ENCODE measurements at regions not wholly inside any gene's neighbourhood (a gene's known extent, or its start where the extent isn't known, plus 50 kb on each side); places are given as distances from the start of the nearest gene placed in this dataset.

DNA sequence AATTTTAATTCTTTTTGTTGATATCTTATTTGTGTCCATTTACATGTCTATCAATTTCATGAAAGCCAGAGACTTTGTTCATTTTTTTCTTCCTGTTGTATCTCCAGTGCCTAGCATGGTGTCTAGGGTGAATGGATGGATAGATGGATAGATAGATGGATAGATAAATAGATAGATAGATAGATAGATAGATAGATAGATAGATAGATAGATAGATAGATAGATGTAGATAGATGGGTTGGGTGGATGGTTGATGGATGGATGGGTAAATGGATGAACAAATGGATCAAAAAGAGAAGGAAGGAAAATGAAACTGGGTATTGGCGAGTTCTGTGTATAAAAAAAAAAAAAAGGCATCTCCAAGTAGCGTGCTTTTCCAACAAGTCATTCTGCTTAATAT lies 120.5 kb downstream of the FAM124B start:
- Histone ChIP-seq H3K79me2 (ENCODE audit: control insufficient read depth, insufficient read depth, low read length) (no peaks in the 10 kb centered on the region), H2AFZ (ENCODE audit: control insufficient read depth, low read depth, low read length) (no peak overlapping the region), H3K36me3 (ENCODE audit: control insufficient read depth in 2 of 2, insufficient read depth in 2 of 2, low read length in 1 of 2) (no peaks in the 10 kb centered on the region), H3K27me3 (replicated peaks in 1 of 2; ENCODE audit: control insufficient read depth in 2 of 2, insufficient read depth in 2 of 2, low read length in 1 of 2) (no peaks in the 10 kb centered on the region; a peak in 3 of 4 replicates), H3K9ac (ENCODE audit: control insufficient read depth, insufficient read depth, low read length) (no peak overlapping the region), H3K4me2 (ENCODE audit: control insufficient read depth, insufficient read depth) (no peak overlapping the region), H3K9me3 (replicated peaks; ENCODE audit: control insufficient read depth, insufficient read depth, low read length) (no peaks in the 10 kb centered on the region), H3K4me3 (no peak overlapping the region), H4K20me1 (ENCODE audit: control insufficient read depth, insufficient read depth) (no peaks in the 10 kb centered on the region), H3K4me1 (ENCODE audit: control insufficient read depth, insufficient read depth, low read length) (no peaks in the 10 kb centered on the region), H3K27ac (ENCODE audit: control insufficient read depth, insufficient read depth) (no peak overlapping the region)
- DNase-seq (ENCODE audit: low read depth, low spot score): no peak
- intact Hi-C loops (cut with micrococcal nuclease; ENCODE audit: unreplicated experiment) (no loop called here), in situ Hi-C loops (cut with MboI) (no loop called here)
- BruUV-seq (replicated peaks): no TSS peak
- SMC1A ChIA-PET (ENCODE audit: uncharacterized antibody, unreplicated experiment): interaction anchor here (1.6 to 4.3 kb wide), 2 partner anchors 78 to 289 kb away, joined by 3 to 108 read pairs; no protein-coding TSS in a partner anchor
- TF ChIP-seq ZNF217 (IDR thresholded peaks at IDR 0.05): no peak
- no peak for TF ChIP-seq SP1 (IDR thresholded peaks at IDR 0.05; ENCODE audit: low read depth, low read length)
- no peak for TF ChIP-seq EED (IDR thresholded peaks at IDR 0.05; ENCODE audit: low read depth)
- TF ChIP-seq JUNB (IDR thresholded peaks at IDR 0.05): no peak
- no peak for TF ChIP-seq NR2C2 (IDR thresholded peaks at IDR 0.05; ENCODE audit: borderline replicate concordance, control insufficient read depth, insufficient read length, low read depth)
- no peak for TF ChIP-seq IKZF1 (conservative IDR thresholded peaks at IDR 0.05)
- TF ChIP-seq, protein P1, sequence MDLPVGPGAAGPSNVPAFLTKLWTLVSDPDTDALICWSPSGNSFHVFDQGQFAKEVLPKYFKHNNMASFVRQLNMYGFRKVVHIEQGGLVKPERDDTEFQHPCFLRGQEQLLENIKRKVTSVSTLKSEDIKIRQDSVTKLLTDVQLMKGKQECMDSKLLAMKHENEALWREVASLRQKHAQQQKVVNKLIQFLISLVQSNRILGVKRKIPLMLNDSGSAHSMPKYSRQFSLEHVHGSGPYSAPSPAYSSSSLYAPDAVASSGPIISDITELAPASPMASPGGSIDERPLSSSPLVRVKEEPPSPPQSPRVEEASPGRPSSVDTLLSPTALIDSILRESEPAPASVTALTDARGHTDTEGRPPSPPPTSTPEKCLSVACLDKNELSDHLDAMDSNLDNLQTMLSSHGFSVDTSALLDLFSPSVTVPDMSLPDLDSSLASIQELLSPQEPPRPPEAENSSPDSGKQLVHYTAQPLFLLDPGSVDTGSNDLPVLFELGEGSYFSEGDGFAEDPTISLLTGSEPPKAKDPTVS (IDR thresholded peaks at IDR 0.05; ENCODE audit: low read depth, low read length): no peak
- no peak for TF ChIP-seq CREB1 (IDR thresholded peaks at IDR 0.05; ENCODE audit: low read depth)
- TF ChIP-seq ASH2L (IDR thresholded peaks at IDR 0.05; ENCODE audit: borderline replicate concordance, low read depth): no peak
- TF ChIP-seq PAX8 (IDR thresholded peaks at IDR 0.05): no peak
- no peak for TF ChIP-seq MYB (IDR thresholded peaks at IDR 0.05; ENCODE audit: borderline replicate concordance, low read depth, low read length)
- TF ChIP-seq, protein P2, sequence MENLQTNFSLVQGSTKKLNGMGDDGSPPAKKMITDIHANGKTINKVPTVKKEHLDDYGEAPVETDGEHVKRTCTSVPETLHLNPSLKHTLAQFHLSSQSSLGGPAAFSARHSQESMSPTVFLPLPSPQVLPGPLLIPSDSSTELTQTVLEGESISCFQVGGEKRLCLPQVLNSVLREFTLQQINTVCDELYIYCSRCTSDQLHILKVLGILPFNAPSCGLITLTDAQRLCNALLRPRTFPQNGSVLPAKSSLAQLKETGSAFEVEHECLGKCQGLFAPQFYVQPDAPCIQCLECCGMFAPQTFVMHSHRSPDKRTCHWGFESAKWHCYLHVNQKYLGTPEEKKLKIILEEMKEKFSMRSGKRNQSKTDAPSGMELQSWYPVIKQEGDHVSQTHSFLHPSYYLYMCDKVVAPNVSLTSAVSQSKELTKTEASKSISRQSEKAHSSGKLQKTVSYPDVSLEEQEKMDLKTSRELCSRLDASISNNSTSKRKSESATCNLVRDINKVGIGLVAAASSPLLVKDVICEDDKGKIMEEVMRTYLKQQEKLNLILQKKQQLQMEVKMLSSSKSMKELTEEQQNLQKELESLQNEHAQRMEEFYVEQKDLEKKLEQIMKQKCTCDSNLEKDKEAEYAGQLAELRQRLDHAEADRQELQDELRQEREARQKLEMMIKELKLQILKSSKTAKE (IDR thresholded peaks at IDR 0.05; ENCODE audit: low read depth, poor library complexity, severe bottlenecking): no peak
- no peak for TF ChIP-seq ZNF24 (IDR thresholded peaks at IDR 0.05)
- no peak for ATAC-seq
- no peak for FAIRE-seq
- CTCF ChIA-PET: interaction anchor here (0.8 to 9.3 kb wide), 6 partner anchors 18 to 1309 kb away, joined by 3 to 188 read pairs (median 6); no protein-coding TSS in a partner anchor
- RAD21 ChIA-PET (ENCODE audit: unreplicated experiment): interaction anchor here (4.1 to 5.4 kb wide), 2 partner anchors 287 to 311 kb away, joined by 82 to 93 read pairs; no protein-coding TSS in a partner anchor
- 3% methylated on average over 2 of the region's 2 CpGs for WGBS (ENCODE audit: insufficient coverage, insufficient replicate concordance, low lambda C conversion rate, missing lambda C conversion rate)
- POLR2A ChIA-PET: no interaction called here

Measured in GM12878 (cell line).